T-helper 17 cell (primary cell): ENCODE measurements at regions not wholly inside any gene's neighbourhood (a gene's known extent, or its start where the extent isn't known, plus 50 kb on each side); places are given as distances from the start of the nearest gene placed in this dataset.
"Not testable (repeated sequence)": the region's sequence is repeated elsewhere in the genome, so short reads cannot be mapped to it uniquely, and the experiment has no call there.

Experiments used
- ATAC-seq: fragments of 150-1000 bp; cut with Tn5 transposase; 2 replicates; pipeline ENCODE4 v1.10.0; 2021; ENCODE audit warnings: mild to moderate bottlenecking, moderate library complexity
- DNase-seq, 3 donors: peaks; one replicate each; pipeline versions ENCODE4 v3.0.0 to v3.0.0-alpha.2; 2020 to 2021
- H3K9me3 ChIP-seq: one replicate; pipeline ENCODE4 v1.7.0; 2013; ENCODE audit warnings: low read length, mild to moderate bottlenecking; ENCODE audit not compliant: control insufficient read depth, poor library complexity, severe bottlenecking
- H3K27ac Mint-ChIP-seq: one replicate; pipeline ENCODE4 v1.8.0; 2022; ENCODE audit warnings: mild to moderate bottlenecking, moderate library complexity, mixed read lengths
- H3K27me3 Mint-ChIP-seq: one replicate; pipeline ENCODE4 v1.8.0; 2022; ENCODE audit warnings: mixed read lengths
- H3K36me3 Mint-ChIP-seq: one replicate; pipeline ENCODE4 v1.8.0; 2022; ENCODE audit warnings: low read depth, mixed read lengths
- H3K4me1 Mint-ChIP-seq: one replicate; pipeline ENCODE4 v1.8.0; 2022; ENCODE audit warnings: mild to moderate bottlenecking, mixed read lengths
- H3K4me3 Mint-ChIP-seq: one replicate; pipeline ENCODE4 v1.8.0; 2022; ENCODE audit warnings: mild to moderate bottlenecking, moderate library complexity, mixed read lengths

GRCh38 chr18:39162013-39162827 is 1596.6 kb upstream of the CELF4 start:
- H3K4me1 Mint-ChIP-seq, result no peaks in the 10 kb centered on the region
- ATAC-seq, result no peak
- no peak for DNase-seq
- no peak overlapping the region for H3K4me3 Mint-ChIP-seq
- no peak overlapping the region for H3K27ac Mint-ChIP-seq
- no peaks in the 10 kb centered on the region for H3K9me3 ChIP-seq
- H3K36me3 Mint-ChIP-seq, result no peaks in the 10 kb centered on the region
- no peaks in the 10 kb centered on the region for H3K27me3 Mint-ChIP-seq

- no peaks in the 10 kb centered on the region for H3K4me1 Mint-ChIP-seq
Observed at GRCh38 chr18:39149211-39149806, 1583.7 kb upstream of the CELF4 start.

DNA sequence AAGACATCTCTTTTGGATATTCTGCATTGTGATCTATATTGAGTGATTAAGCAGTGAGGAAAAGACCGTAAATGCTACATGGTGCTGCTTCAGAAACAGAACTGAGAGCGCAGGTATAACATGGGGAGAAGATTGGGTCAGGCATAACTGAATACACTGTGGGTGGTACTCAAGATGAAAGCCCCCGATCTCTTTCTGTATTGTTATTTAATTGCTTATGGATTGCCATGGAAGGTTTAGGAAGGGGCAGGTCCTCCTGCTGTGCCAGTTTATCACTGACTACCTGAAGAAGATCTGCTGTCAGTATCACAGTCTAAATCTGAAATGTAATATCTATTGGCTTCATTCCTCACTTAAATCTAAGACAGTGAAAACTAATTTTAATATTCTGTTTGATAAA is 1568.7 kb upstream of the CELF4 start:
- ATAC-seq, result no peak

More at GRCh38 chr18:39149211-39149806, 1583.7 kb upstream of the CELF4 start:
- no peaks in the 10 kb centered on the region for H3K9me3 ChIP-seq
- ATAC-seq (no peak), DNase-seq (no peak)
- Mint-ChIP-seq H3K27me3 (no peaks in the 10 kb centered on the region), H3K27ac (no peak overlapping the region), H3K4me3 (no peak overlapping the region), H3K36me3 (no peaks in the 10 kb centered on the region)

GRCh38 chr18:39127538-39127937 is 1561.9 kb upstream of the CELF4 start:
- H3K36me3 Mint-ChIP-seq, H3K4me3 Mint-ChIP-seq, H3K27me3 Mint-ChIP-seq, ATAC-seq, H3K27ac Mint-ChIP-seq, DNase-seq, H3K4me1 Mint-ChIP-seq, H3K9me3 ChIP-seq: not testable (repeated sequence)

More for the DNA sequence above, 1568.7 kb upstream of the CELF4 start:
- no peaks in the 10 kb centered on the region for H3K9me3 ChIP-seq
- no peak overlapping the region for H3K4me3 Mint-ChIP-seq
- no peaks in the 10 kb centered on the region for H3K27me3 Mint-ChIP-seq
- no peaks in the 10 kb centered on the region for H3K4me1 Mint-ChIP-seq
- no peak overlapping the region for H3K27ac Mint-ChIP-seq
- no peak for DNase-seq
- H3K36me3 Mint-ChIP-seq, result no peaks in the 10 kb centered on the region

- Mint-ChIP-seq H3K27ac (no peak overlapping the region), H3K4me3 (no peak overlapping the region), H3K27me3 (no peaks in the 10 kb centered on the region), H3K4me1 (no peaks in the 10 kb centered on the region), H3K36me3 (no peaks in the 10 kb centered on the region)
- no peak for DNase-seq
- no peaks in the 10 kb centered on the region for H3K9me3 ChIP-seq
- no peak for ATAC-seq
Observed at GRCh38 chr18:39113790-39114189, 1548.2 kb upstream of the CELF4 start.

GRCh38 chr18:39105104-39105503 is 1539.5 kb upstream of the CELF4 start:
- H3K27ac Mint-ChIP-seq, result no peak overlapping the region
- no peak overlapping the region for H3K4me3 Mint-ChIP-seq
- DNase-seq (no peak), ATAC-seq (no peak)
- H3K36me3 Mint-ChIP-seq, result no peaks in the 10 kb centered on the region
- no peaks in the 10 kb centered on the region for H3K4me1 Mint-ChIP-seq
- no peaks in the 10 kb centered on the region for H3K27me3 Mint-ChIP-seq
- no peaks in the 10 kb centered on the region for H3K9me3 ChIP-seq

DNA sequence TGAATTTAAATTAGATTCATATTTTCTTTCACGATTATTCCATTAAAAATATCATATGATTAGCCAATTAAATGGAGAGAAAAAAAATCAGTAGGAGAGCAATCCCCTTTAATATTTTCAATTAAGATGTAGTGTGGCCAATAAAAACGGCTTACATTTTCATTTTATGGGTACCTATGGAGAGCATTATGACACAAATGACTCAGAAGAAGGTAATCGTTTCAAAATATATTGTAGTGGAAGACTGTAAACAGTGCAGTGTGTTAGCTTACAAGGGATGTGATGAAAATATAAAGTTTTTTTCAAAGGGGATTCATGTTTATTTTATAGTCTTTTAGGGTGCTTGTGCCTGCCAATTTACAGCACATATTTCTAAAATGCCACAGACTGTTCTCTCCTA is 1507.4 kb upstream of the CELF4 start:
- Mint-ChIP-seq H3K4me3 (no peak overlapping the region), H3K27ac (no peak overlapping the region), H3K27me3 (no peaks in the 10 kb centered on the region), H3K36me3 (no peaks in the 10 kb centered on the region), H3K4me1 (no peaks in the 10 kb centered on the region)
- DNase-seq, result no peak
- no peaks in the 10 kb centered on the region for H3K9me3 ChIP-seq
- no peak for ATAC-seq

DNA sequence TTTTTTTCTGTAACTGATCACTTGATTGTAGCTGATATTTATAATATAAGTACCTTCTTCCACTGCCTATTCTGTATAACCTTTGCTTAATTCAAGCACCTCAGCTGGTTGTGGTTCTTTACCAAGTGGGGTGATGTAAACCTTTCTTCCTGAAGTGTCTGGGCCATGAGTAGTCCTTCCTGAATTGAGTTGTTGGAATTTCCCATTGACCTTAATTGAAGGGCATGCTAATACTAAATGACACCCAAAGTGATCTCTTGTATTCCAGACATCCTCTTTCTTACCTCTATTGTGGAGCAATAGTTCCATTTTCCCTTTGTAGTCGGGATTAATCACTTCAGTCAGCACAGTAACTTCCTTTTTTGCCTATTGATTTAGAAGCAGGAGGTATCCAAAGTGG is 1496.8 kb upstream of the CELF4 start:
- H3K27me3 Mint-ChIP-seq, result no peaks in the 10 kb centered on the region
- H3K4me1 Mint-ChIP-seq, result no peaks in the 10 kb centered on the region
- H3K36me3 Mint-ChIP-seq, result no peaks in the 10 kb centered on the region
- no peak for ATAC-seq
- H3K9me3 ChIP-seq, result no peaks in the 10 kb centered on the region
- H3K27ac Mint-ChIP-seq, result no peak overlapping the region
- no peak for DNase-seq
- H3K4me3 Mint-ChIP-seq, result no peak overlapping the region

DNA sequence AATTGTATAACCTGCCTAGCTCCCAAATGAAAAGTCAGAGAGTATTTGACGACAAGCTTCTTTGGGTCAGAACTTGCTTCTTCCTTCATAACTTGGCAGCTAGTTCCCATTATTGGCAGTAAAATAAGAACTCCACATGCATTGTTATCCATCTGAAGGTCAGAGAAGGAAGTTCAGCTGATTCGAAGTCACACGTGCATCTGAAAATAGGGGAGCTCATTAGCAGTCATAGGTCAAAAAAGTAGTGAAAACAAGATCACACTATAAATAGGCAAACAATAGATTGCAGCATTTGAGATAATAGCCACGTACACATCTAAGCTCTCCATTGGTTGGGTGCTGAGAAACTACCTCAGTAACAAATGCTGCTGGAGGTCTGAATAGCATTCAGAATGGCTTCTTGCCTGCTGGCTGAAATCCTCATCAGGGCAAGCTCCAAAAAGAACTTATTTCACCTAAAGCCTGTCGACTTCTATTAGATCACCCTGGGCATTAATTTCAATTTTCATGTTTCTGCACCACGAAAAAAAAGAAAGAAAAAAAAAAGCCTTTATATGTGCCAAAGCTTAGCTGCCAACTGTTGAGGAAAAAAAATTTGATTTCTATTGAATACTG is 1492.9 kb upstream of the CELF4 start:
- DNase-seq, result no peak
- H3K27me3 Mint-ChIP-seq, result no peaks in the 10 kb centered on the region
- H3K27ac Mint-ChIP-seq, result no peak overlapping the region
- H3K4me1 Mint-ChIP-seq, result no peaks in the 10 kb centered on the region
- H3K4me3 Mint-ChIP-seq, result no peak overlapping the region
- no peaks in the 10 kb centered on the region for H3K36me3 Mint-ChIP-seq
- H3K9me3 ChIP-seq, result no peaks in the 10 kb centered on the region
- ATAC-seq, result no peak

GRCh38 chr18:39057423-39058064 is 1491.9 kb upstream of the CELF4 start:
- DNase-seq (no peak), ATAC-seq (no peak)
- Mint-ChIP-seq H3K4me3 (no peak overlapping the region), H3K4me1 (no peaks in the 10 kb centered on the region), H3K27ac (no peak overlapping the region), H3K36me3 (no peaks in the 10 kb centered on the region), H3K27me3 (no peaks in the 10 kb centered on the region)
- no peaks in the 10 kb centered on the region for H3K9me3 ChIP-seq

GRCh38 chr18:39053571-39053970 is 1488.0 kb upstream of the CELF4 start:
- no peaks in the 10 kb centered on the region for H3K27me3 Mint-ChIP-seq
- no peak for ATAC-seq

GRCh38 chr18:39051013-39051412 is 1485.4 kb upstream of the CELF4 start:
- no peaks in the 10 kb centered on the region for H3K27me3 Mint-ChIP-seq
- DNase-seq (no peak), ATAC-seq (no peak)
- H3K4me3 Mint-ChIP-seq, result no peak overlapping the region
- H3K36me3 Mint-ChIP-seq, result no peaks in the 10 kb centered on the region
- H3K27ac Mint-ChIP-seq, result no peak overlapping the region
- H3K4me1 Mint-ChIP-seq, result no peaks in the 10 kb centered on the region
- H3K9me3 ChIP-seq, result no peaks in the 10 kb centered on the region

More at GRCh38 chr18:39053571-39053970, 1488.0 kb upstream of the CELF4 start:
- DNase-seq, result no peak
- Mint-ChIP-seq H3K4me1 (no peaks in the 10 kb centered on the region), H3K27ac (no peak overlapping the region), H3K36me3 (no peaks in the 10 kb centered on the region), H3K4me3 (no peak overlapping the region)
- no peaks in the 10 kb centered on the region for H3K9me3 ChIP-seq

DNA sequence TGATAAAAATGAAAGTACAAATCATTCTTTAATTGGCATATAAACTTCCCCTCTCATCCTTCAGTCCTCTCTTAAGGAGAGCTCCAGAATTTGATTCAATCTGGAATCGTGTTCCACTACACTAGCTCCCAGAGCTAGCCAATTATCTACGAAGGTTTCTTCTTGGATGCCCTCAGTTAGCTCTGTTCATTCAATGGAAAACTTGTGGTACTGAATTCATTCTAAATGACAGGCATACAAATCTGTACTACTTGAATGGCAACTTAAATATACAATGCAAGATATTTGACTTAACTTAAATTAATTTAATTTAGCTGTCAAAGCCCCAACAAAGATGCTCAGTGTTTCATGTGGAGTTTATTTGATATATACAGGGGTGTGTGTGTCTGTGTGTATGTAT is 1474.2 kb upstream of the CELF4 start:
- Mint-ChIP-seq H3K27me3 (no peaks in the 10 kb centered on the region), H3K4me3 (no peak overlapping the region)

More for the DNA sequence above, 1474.2 kb upstream of the CELF4 start:
- H3K9me3 ChIP-seq, result no peaks in the 10 kb centered on the region
- H3K27ac Mint-ChIP-seq, result no peak overlapping the region
- ATAC-seq, result no peak
- DNase-seq, result no peak
- no peaks in the 10 kb centered on the region for H3K36me3 Mint-ChIP-seq
- no peaks in the 10 kb centered on the region for H3K4me1 Mint-ChIP-seq
